SH-SY5Y (cell line): ENCODE measurements at regions not wholly inside any gene's neighbourhood (a gene's known extent, or its start where the extent isn't known, plus 50 kb on each side); places are given as distances from the start of the nearest gene placed in this dataset.

Source experiments
- GATA2 ChIP-seq: IDR thresholded peaks from 2 replicates; pipeline ENCODE4 v1.6.1; 2011; ENCODE audit warnings: mild to moderate bottlenecking, low read depth, low read length
- GATA3 ChIP-seq: IDR thresholded peaks from 2 replicates; pipeline ENCODE4 v1.6.1; 2011; ENCODE audit warnings: low read depth, mild to moderate bottlenecking, low read length, moderate library complexity

GRCh38 chr9:118330191-118330986 is 626.2 kb downstream of the TLR4 start:
- TF ChIP-seq GATA3 = no peak
- no peak for TF ChIP-seq GATA2

- TF ChIP-seq GATA3 (no peak), GATA2 (no peak)
These were observed 627.4 kb downstream of the TLR4 start for GRCh38 chr9:118331622-118332045.

GRCh38 chr9:118336250-118336942 is 632.2 kb downstream of the TLR4 start:
- TF ChIP-seq GATA3 = no peak

- TF ChIP-seq GATA3 = no peak
- no peak for TF ChIP-seq GATA2
These were observed 632.7 kb downstream of the TLR4 start for GRCh38 chr9:118336943-118337330.

GRCh38 chr9:118360036-118360435 is 655.8 kb downstream of the TLR4 start:
- TF ChIP-seq GATA3 (no peak), GATA2 (no peak)

GRCh38 chr9:118362123-118362522 is 657.9 kb downstream of the TLR4 start:
- TF ChIP-seq GATA3 (no peak), GATA2 (no peak)

- TF ChIP-seq GATA2 = no peak
- no peak for TF ChIP-seq GATA3
These were observed 658.4 kb downstream of the TLR4 start for GRCh38 chr9:118362596-118362995.

- TF ChIP-seq GATA3 = no peak
These were observed 660.3 kb downstream of the TLR4 start for GRCh38 chr9:118364266-118365106.

GRCh38 chr9:118366228-118366627 is 662.0 kb downstream of the TLR4 start:
- TF ChIP-seq GATA2 (no peak), GATA3 (no peak)

GRCh38 chr9:118367383-118367782 is 663.2 kb downstream of the TLR4 start:
- TF ChIP-seq GATA3 (no peak), GATA2 (no peak)

GRCh38 chr9:118384531-118385100 is 680.4 kb downstream of the TLR4 start:
- TF ChIP-seq GATA3 (no peak), GATA2 (no peak)

- no peak for TF ChIP-seq GATA2
- TF ChIP-seq GATA3 = no peak
These were observed 691.2 kb downstream of the TLR4 start for GRCh38 chr9:118395415-118395814.

- TF ChIP-seq GATA2 = no peak
- TF ChIP-seq GATA3 = no peak
These were observed 697.3 kb downstream of the TLR4 start for GRCh38 chr9:118401546-118401945.

- TF ChIP-seq GATA3 = no peak
These were observed 710.5 kb downstream of the TLR4 start for GRCh38 chr9:118414676-118415075.
